Stomach (tissue), 4 donors: ENCODE measurements at regions not wholly inside any gene's neighbourhood (a gene's known extent, or its start where the extent isn't known, plus 50 kb on each side); places are given as distances from the start of the nearest gene placed in this dataset.

ENCODE experiments used
- CTCF ChIP-seq, 7 experiments: fragments of 450-650 bp in 4 of 7; fragments of 200-600 bp in 3 of 7; sonication (generic) in 3 of 7; IDR thresholded peaks; one replicate each; pipeline ENCODE4 v1.5.1; 2016 to 2019; ENCODE audit warnings: antibody characterized with exemption in 7 of 7, control low read depth in 2 of 7, mild to moderate bottlenecking in 1 of 7
- POLR2A ChIP-seq, 4 donors: fragments of 450-650 bp; IDR thresholded peaks; one replicate each; pipeline ENCODE4 v1.6.1; 2016; ENCODE audit warnings: antibody characterized with exemption in 4 of 4, control low read depth in 2 of 4, mild to moderate bottlenecking in 1 of 4, moderate library complexity in 1 of 4

GRCh38 chr1:188444526-188444925, 1615.8 kb downstream of the PLA2G4A start:
- no peak for TF ChIP-seq POLR2A (IDR thresholded peaks at IDR 0.05)
- no peak for TF ChIP-seq CTCF (IDR thresholded peaks at IDR 0.05)
